Endometrium (tissue), 2 donors: ENCODE measurements at regions not wholly inside any gene's neighbourhood (a gene's known extent, or its start where the extent isn't known, plus 50 kb on each side); places are given as distances from the start of the nearest gene placed in this dataset.

Source experiments
- FAIRE-seq: peaks from 2 replicates; lab custom pipeline; 2012; peaks lifted over from hg19 to GRCh38; lab: Jason Lieb, UNC
- donor health status: control.
- donor health status: control.

DNA sequence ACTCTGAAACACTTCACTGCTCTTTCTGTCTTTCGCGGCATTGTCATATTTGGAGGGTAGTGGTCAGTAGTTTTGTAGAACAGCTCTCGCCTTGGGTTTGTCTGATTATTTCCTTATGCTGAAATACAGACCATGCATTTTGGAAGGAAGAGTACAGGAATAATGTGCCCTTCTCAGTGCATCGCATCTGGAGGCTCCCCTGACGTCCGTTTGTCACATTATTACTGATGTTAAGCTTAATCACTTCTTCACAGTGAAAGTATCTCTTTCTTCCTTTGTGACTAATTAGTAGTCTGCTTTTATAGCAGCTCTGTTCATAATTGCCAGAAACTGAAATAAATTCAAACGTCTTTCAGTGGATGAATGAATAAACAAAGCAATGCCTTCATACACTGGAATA is 85.7 kb upstream of the CXADR start:
- no peak for FAIRE-seq

DNA sequence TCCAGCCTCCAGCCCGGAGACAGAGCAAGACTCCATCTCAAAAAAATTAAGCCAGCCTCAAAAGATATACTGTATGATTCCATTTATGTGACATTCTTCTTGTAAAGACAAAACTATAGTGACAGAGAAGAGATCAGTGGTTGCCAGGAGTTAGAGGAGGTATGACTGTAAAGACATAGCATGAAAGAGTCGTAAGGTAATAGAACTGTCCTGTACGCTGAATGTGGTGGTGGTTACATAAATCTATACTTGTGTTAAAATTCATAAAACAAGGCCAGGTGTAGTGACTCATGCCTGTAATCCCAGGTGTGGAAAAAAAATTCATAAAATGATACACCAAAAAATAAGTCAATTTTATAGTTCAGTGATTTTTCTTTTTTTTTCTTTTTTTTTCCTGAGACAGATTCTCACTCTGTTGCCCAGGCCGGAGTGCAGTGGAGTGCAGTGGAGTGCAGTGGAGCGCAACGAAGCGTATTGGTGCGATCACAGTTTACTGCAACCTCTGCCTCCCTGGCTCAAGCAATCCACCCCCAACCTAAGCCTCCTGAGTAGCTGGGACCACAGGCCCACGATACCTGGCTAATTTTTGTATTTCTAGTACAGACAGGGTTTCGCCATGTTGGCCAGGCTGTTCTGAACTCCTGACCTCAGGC is 84.9 kb upstream of the CXADR start:
- FAIRE-seq = no peak

DNA sequence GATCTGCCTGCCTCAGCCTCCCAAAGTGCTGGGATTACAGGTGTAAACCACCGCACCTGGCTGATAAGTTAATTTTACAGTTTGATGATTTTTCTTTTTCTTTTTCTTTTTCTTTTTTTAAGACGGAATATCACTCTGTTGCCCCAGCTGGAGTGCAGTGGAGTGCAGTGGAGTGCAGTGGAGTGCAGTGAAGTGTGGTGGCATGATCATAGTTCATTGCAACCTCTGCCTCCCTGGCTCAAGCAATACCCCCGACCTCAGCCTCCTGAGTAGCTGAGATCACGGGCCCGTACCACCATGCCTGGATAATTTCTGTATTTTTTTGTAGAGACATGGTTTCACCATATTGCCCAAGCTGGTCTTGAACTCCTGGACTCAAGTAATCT is 84.4 kb upstream of the CXADR start:
- FAIRE-seq = no peak

DNA sequence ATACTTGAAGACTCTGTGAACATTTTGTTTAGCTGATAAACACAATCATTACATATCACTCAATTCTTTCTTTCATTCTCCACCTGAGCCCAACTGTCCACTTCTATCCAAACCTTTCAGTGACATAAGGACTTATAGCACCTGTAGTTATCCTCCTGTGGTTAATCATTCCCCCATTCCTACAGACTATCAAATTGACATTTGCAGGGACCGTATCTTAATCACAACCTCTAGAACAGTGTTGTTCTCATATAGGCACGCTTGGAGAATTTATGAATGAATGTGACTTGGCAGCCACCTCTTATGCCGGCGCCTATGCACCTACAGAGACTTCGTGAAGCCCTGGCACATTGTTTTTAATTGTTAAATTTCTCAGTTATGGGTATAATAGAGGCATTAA is 83.9 kb upstream of the CXADR start:
- FAIRE-seq = no peak

DNA sequence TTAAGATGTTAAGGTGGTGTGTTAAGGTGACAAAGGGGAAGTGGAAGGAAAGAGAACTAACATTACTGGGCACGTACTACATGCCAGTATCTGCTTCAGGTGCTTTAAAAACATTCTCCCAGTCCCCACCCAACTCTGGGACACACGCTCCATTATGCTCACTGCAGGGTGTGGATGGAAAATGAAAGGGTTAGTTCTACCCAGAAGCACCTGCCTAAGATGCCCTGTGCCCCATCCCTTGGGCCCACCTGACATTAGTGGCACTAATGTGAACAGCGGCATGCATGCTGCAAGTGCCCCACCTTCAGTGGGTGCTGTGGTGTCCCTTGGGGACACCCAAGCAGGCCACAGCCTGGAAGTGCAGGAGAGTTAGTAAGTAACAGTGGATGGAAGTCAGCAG is 82.9 kb upstream of the CXADR start:
- no peak for FAIRE-seq

DNA sequence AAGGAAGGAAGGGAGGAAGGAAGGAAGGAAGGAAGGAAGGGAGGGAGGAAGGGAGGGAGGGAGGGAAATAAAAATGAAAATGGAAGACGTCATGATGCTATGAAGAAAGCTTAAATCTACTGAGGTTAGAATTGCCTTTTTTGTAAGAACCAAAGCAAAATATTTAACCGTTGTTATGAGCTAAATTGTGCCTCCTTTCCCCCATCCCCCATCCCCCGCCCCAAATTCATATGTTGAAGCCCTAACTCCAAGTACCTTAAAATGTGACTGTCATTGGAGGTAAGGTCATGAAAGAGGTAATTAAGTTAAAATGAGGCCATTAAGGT is 80.1 kb upstream of the CXADR start:
- FAIRE-seq = no peak

DNA sequence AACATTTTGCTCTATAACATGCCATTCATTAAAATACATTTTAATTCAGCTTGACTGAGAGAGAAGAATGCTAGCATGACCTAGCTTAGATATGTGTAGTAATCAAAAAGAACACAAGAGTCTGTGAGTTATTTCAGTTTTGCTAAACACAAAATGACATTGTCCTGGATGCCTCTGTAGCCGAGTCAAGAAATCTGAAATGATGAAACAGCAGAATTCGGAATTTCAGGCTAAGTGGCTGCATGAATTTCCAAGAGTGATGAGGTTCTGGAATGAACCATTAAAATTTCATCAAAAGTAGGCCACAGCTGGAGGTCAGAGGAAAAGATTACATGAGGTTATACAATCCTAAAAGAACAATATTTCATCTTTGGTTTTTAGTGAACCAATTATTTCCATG is 79.1 kb upstream of the CXADR start:
- peak; percentile 8 for FAIRE-seq

DNA sequence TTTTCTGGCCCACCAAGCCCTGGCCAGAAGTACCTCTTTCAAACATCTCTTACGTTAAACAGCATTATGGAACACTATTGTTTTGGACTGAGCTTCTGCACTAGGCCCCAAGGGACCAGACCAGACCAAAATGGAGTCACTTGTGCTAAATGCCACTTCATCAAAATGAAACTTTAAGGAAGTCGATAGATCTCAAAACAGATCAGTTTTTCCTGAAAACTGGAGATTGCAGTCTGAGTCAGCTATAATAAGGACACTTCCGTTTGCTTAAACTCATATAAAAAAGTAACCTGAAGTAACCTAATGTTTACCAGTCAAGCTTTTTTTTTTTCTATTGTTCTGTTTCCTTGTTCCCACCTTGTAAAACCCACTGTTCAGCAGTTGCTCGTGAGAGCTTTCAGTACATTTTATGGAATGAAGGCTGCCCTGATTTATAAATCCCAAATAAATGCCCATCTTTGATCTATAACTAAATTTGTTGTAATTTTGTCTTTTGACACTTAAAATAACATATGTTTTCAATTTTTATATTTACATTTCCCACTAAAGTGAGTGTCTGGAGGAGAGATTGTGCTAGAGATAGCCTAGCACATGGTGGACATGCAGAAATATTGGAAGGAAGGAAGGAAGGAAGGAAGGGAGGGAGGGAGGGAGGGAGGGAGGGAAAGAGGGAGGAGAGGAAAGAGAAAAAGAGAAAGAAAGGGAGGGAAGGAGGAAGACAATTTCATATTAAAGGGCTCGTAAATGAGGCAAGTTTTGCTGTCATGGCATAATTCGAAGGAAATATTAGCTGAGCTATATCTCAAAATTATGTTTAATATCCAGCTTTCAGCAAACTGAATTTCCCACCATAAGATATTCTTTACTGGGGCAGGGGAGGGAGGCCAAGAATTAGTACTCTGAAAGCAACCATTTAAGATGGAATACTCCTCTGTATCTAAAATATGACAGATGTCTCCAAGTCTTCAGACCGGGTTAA is 77.0 kb upstream of the CXADR start:
- peak; percentile 80 for FAIRE-seq

DNA sequence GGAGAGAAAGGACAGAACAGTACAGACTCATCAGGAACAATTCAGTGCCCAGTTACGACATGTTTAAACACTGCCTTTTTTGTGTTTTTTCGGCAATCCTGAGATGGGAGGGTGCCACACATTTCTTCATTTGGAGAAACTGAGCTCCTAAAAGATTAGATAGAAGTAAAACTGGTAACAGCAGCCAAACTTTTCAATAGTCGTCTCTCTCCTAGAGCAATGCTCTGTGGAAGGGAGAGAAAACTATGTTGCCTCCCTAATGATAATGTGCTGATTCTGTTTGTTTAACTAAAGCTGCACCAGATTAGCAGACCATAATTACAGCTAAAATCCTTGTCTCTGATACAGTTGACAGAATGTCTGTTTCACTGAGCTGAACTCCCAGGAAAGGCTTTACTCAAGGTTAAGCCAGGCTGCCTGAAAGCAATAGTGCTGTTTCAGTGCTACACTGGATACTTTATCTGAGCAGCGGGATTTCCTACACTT is 76.2 kb upstream of the CXADR start:
- FAIRE-seq = peak; percentile 60

DNA sequence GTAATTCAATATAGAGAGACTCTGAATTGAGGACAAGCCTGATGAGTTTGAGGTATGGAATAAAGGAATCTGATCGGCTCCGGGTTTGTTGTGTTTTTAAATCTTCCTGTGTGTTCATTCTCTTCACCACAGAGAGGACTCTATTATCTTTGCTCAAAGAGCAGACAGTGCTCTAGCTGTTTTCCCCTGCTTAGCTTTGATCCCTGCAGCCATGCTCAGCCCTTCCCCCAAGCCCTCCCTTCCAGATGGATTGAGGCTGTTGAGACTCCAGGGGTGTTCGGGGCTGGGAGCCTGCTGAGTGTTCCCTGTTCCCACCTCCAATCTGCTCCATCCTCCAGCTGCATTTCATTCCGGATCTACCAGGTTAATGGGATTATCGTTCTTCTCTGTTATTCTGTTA is 74.2 kb upstream of the CXADR start:
- FAIRE-seq = no peak

DNA sequence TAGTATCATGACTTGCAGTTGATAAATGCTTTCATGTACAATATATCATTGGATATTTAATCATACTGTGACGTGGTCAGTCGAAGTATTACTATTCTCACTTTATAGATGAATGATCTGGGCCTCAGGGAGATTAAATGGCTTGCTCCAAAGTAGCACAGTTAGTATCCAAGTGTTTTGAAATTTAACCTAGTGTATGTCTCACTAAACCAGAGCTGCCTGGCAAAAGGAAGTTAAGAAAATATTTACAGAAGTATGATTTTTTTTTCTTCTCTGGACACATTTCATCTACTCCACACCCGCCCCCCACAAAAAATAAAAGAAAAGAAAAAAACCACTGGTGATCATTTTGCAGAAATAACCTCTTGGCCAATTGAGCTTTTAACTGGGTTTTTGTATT is 71.9 kb upstream of the CXADR start:
- FAIRE-seq = no peak

DNA sequence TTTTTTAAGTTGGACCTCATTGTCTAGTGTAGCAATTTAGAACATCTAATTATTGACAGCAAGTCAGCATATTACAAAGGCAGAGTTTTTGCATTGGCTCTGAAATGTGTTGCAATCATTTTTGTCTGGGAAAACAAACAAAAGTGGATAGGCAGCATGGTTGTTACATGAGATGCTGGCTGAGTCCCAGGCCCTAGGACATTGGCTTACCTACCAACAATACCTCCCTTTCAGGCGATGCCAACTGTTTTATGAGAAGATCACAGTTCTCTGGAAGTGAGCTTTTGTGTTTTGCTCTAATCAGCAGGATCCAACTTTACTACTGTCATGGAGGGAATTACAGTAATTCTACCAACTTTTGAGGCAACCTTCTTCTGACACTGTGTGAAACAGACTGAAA is 71.5 kb upstream of the CXADR start:
- FAIRE-seq = no peak

DNA sequence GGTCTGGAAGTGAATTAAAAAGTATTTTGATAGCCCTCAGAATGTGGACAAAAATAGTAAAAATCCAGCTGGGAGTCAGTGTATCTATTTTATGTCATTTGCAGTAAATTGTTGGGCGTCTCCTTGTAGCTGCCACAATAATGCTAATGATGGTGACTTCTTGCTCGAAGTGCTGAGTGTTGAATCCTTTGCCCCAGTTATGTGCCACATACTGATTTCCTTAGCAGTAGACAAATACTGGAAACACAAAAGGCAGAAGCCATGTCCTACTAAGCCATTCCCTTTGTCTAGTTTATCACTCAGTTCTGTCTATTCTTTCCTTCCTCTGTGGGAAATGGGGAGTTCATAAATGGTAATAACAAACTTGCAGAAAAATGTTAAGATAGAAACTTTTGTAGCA is 70.7 kb upstream of the CXADR start:
- no peak for FAIRE-seq

DNA sequence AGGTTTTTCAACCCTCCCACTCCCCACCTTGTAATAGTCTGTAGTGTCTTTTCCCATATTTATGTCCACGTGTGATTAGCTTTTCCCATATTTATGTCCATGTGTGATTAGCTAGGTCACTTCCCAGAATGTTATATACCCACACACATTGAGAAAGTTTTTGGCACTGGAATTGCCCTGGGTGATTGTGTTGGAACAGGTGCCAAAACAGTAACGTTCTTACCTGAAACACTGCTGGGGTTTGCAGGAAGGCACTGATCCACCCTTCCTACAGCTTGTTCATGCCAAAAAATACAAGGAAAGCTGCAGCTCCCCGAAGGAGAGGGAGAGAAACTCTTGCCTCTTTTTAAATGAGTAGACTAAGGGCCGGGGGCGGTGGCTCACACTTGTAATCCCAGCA is 68.0 kb upstream of the CXADR start:
- no peak for FAIRE-seq

DNA sequence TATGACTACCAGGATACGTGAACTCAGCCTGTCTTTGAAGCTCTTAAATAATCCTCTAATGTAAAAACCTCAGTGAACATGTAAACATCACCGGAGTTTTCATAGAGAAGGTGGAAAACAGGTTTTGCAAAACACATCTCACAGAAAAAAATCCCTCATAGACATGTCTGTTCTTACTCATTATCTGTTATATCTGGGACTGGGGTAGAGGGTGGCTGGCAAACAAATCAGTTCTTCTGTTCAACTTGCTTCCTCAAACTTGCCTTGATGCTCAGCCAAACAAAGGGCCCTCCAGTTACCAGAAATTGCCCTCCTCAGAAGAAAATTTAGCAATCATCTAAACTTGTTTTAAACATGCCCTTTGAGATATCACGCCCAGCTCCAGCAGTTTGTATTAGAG is 66.1 kb upstream of the CXADR start:
- no peak for FAIRE-seq

DNA sequence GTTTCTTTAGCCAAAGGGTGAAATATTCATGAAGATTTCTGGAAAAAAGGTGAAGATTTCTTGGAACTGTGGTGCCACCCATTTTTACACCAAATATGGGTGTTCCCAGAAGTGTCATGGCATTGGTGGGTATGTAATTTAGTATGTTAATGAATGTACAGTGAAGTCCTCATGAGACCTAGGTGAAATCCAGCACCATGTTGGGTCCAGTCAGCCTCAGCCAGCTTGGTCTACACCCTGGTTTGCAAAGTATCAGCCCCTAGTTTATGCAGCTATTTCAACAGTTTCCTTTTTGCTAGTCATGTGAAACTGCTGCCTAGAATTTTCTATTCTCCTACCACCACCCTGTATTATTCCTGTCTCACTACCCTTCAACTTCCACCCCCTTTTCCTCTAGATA is 63.1 kb upstream of the CXADR start:
- FAIRE-seq = no peak

DNA sequence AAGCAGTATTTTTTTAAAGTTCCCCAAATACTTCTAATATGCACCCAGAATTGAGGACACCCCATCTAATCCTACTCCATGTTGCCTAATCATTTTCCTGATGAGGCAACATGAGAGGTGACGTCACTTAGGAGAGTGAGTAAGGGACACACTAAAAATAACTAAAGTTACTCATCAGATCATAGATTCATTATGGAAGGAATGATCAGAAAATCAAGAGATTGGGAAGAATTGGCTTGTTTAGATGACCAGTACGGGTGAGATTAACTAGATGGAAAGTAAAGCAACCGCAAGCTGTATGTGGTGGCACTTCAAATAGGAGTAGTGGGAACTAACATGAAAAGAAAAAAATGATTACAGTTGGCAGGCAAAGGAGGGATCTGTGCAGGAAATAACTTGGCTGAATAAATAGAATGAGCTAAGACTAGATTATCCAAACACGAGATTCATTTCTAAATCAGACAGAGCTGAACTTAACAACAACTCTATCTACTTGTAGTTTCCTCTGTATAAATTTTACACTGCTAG is 61.4 kb upstream of the CXADR start:
- no peak for FAIRE-seq

DNA sequence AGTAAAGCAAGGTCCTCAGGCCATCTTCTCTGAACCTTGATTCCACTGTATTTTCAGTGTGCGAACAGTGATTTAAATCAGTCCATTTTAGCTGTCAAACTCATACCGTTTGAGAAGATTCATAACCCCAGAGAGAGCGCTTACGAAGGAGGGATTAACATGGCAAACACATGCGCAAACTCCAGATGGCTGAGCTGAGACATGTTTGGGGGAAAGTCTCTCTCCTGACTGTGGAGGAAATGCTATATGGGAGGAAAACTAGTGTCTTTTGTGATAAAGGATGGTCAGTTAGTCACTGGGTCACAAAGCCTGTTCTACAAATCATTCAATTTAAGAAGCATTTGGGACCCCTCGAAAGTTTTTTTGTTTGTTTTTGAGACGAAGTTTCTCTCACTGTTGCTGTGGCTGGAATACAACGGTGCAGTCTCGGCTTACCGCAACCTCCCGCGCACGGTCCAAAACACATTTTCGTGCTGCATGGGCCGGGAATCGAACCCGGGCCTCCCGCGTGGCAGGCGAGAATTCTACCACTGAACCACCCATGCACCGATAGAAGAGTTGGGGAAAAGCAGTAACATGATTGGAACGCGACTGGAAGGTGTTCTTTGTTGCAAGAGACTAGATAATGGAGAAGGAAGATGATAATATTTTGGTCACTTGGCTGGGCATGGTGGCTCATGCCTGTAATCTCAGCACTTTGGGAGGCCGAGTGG is 58.4 kb upstream of the CXADR start:
- FAIRE-seq = no peak

DNA sequence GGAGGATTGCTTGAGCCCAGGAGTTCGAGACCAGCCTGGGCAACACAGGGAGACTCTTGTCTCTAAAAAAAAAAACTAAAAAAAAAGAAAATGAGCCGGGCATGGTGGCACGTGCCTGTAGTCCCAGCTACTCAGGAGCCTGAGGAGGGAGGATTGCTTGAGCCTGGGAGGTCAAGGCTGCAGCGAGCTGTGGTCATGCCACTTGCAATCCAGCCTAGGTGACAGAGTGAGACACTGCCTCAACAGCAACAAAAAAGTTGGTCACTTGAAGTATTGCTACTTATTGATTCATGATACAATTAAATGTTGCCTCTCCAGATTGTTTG is 57.9 kb upstream of the CXADR start:
- no peak for FAIRE-seq

DNA sequence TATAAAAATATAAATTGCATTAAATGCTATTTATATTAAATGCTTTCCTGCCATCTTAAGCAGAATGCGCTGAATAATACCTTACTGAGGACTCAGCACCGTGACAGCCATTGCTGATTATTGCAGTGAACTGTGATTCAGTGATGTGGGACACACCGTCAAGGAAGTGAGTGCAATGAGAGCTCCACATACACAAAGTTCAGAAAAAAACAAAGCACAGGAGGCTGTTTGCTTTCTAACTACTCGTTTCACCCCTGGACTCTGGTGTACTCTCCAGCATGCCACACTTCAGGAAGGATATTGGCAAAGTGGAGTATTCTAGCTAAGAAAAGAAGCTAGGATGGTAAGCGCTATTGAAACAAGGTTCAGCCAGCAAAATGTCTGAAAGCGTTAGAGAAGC is 57.4 kb upstream of the CXADR start:
- no peak for FAIRE-seq

DNA sequence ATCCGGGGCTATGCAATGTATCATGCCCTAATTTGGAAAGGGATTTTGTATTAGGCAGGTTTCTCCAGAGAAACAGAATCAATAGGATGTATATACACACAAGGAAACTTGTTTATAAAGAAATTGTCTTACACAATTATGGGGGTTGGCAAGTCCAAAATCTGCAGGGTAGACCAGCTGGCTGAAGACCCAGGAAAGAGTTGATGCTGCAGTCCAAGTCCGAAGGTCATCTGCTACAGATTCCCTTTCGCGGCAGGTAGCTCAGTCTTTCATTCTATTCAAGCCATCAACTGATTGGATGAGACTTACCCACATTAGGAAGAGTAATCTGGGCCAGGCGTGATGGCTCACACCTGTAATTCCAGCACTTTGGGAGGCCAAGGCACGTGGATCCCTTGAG is 54.6 kb upstream of the CXADR start:
- no peak for FAIRE-seq

DNA sequence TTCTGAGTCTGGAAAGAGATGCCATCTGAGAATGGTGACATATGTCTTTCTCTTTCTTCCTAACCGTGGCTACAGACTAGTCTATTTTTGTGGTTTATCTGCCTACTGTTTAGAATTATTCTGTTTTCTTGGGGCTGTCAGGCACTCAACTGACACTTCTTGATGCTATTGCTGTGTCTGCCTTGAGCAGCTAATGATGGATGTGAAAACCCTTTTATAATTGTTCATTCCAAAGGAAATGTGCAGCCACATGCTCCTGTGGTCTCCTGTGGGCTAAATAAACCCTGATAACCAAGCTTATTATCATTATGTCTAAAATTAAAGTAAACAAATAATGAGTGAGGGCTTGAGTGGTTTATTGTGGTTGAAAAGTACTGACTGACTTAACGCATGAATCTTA is 52.7 kb upstream of the CXADR start:
- no peak for FAIRE-seq

DNA sequence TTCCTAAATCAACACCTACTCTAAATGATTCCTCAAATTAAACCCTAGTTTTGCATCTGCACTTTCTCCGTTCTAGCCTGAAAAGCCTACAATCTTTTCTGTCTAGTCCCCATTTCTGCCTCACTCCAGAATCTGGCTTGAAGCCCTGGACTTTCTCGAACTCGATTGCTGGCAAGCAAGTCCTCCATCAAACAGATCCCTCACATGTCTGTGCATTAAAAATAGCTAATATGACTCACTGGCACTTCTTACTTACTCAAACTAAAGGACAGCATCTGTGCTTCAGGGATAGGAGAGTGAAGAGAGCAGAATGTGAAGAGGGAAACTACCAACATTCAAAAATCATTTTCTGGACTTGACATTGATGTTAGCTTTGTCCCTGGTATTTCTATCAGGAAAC is 51.8 kb upstream of the CXADR start:
- no peak for FAIRE-seq
